ENCODE measurements at regions not wholly inside any gene's neighbourhood (a gene's known extent, or its start where the extent isn't known, plus 50 kb on each side); places are given as distances from the start of the nearest gene placed in this dataset.

GRCh38 chr5:54721951-54722654 lies 204.5 kb downstream of the SNX18 start:
- no peak for DNase-seq (ENCODE audit: low read depth in 2 of 3, low spot score in 2 of 3)

GRCh38 chr5:54721116-54721515 lies 203.6 kb downstream of the SNX18 start:
- DNase-seq (ENCODE audit: low read depth in 2 of 3, low spot score in 2 of 3), result no peak

DNA sequence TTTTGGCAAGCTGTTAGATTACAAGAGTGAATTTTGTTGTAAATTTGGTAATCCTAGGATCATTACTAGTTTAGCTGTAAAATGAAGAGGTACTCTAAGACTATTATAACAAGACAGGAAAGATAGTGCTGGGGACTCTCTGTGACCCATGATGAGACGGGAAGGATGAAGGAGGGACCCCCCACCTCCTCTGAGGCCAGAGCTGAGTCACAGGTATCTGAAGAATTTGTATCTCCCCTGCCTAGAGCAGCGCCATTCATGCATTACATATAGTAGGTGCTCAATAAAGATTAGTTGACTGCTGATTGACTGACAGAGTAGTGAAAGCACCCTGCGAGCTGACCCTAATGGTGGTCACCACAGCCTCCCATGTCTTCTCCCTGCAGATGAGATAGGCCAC lies 202.8 kb downstream of the SNX18 start:
- no peak for DNase-seq (ENCODE audit: low read depth in 2 of 3, low spot score in 2 of 3)

- DNase-seq (ENCODE audit: low read depth in 2 of 3, low spot score in 2 of 3), result no peak
These were observed 202.1 kb downstream of the SNX18 start for GRCh38 chr5:54719384-54720283.

DNA sequence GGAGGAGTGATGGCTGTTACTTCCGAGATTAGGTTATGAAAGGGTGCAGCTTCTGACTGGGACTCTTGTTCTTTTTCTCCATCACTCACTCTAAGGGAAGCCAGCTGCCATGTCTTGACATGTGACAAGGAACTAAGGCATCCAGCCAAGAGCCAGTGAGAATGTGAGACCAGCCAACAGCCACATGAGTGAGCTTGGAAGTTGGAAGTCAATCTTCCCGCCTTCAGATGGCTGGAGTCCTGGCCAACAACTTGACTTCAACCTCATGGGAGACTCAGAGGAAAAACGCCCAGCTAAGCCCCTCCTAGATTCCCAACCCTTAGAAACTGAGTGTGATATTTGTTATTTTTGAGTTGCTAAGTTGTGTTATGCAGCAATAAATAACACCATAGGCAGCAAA lies 201.1 kb downstream of the SNX18 start:
- DNase-seq (ENCODE audit: low read depth in 2 of 3, low spot score in 2 of 3), result no peak

DNA sequence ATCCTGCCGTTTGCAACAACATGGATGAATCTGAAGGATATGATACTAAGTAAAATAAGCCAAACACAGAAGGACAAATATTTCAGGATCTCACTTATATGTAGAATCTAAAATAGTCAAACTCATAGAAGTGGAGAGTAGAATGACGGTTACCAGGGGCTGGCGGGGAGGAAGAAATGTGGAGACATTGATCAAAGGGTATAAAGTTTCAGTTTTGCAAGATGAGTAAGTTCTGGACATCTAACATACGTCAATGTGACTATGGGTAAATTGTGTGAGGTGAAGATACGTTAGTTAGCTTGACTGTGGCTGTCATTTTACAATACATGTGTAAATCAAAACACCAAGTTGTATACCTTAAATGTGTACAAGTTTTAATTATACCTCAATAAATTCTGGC lies 200.3 kb downstream of the SNX18 start:
- no peak for DNase-seq (ENCODE audit: low read depth in 2 of 3, low spot score in 2 of 3)

DNA sequence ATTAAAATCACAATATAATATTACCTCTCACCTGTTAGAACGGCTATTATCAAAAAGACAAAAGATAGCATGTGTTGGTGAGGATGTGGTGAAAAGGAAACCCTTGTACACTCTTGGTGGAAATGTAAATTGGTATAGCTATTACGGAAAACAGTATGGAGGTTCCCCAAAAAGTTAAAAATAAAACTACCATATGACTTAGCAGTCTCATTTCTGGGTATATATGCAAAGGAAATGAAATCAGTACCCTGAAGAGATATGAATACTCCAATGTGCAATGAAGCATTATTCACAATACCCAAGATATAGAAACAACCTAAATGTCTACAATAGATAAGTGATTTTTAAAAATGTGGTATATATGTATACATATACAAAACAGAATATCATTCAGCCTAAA lies 199.9 kb downstream of the SNX18 start:
- DNase-seq (ENCODE audit: low read depth in 2 of 3, low spot score in 2 of 3), result no peak

DNA sequence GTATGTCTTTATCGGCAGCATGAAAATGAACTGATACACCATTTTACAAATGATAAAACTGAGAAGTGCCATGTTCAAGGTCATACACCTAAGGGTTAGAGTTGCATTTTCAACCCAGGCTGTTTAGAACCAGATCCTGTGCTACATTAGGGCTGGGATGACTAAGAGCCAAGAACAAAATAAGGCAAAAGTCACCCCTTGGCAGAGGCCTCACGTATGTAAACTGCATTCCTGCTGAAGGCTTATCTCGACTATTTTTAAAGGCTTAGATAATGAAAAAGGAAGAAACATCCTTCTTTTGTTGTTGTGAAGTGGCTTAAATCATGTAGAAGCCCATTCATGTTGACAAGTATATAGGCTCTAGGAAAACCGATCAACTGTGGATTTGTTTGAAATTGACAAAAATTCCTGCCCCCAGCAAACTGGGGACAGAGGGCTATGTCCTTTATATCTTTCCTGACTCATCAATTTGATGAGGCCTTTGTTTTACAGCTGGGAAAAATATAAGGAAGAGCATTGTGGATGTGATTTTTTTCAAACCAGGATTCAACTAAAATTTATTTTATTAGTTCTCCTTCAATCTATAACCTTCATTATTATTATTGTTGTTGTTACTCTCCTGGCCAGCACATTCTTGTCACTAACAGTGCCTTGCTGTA lies 196.5 kb downstream of the SNX18 start:
- no peak for DNase-seq (ENCODE audit: low read depth in 2 of 3, low spot score in 2 of 3)

DNA sequence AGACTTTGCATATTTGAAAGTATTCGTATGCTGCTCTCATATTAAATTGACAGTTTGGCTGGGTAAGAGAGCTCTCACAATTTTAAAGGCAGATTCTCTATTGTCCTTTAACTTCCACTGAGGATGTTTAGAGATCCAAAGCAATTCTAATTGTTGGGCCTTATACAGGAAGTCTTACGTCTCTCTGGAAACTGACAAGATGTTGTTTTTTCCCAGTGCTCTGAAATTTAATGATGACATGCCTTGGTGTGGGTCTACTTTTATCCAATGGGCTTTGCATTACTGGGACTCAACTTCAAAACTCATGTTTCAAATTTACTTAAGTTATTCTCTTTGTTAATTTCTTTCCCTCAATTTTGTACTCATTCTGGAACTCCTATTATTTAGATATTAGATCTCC lies 191.5 kb downstream of the SNX18 start:
- DNase-seq (ENCODE audit: low read depth in 2 of 3, low spot score in 2 of 3), result no peak

GRCh38 chr5:54707841-54708240 lies 190.3 kb downstream of the SNX18 start:
- DNase-seq (ENCODE audit: low read depth in 2 of 3, low spot score in 2 of 3), result no peak

DNA sequence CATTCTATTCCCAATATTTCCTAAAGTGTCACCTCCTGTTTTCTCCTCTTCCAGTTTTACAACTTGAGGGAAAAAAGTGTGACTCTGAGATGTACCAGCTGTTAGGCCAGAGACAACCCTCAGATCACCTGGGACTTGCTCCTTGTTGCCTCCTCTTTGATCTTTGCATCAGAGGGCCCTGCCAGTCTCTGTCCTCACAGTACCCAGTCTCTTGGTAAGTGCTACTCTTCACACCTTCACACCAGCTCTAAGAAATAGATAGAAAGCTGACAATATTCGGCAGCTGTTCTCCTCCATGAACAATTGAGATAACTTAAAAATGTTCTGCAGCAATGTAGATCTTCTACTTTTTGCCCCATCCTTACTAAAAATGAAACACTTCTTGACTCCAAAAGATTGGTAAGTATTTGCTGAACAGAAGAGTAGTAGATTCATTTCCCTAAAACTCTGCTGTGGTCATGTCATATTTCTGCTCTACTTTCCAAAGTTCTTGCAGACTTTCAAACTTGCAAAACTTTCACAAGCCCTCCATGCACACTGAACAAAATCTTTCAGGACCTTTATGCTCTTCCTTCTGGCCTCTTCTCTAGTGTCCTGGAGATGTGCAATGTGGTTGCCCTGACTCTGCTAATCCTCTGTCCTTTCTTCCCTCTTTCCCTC lies 188.6 kb downstream of the SNX18 start:
- DNase-seq (ENCODE audit: low read depth in 2 of 3, low spot score in 2 of 3), result no peak

- DNase-seq (ENCODE audit: low read depth in 2 of 3, low spot score in 2 of 3), result no peak
These were observed 187.3 kb downstream of the SNX18 start for GRCh38 chr5:54704825-54705224.

- DNase-seq (ENCODE audit: low read depth in 2 of 3, low spot score in 2 of 3), result no peak
These were observed 186.8 kb downstream of the SNX18 start for GRCh38 chr5:54704333-54704732.

GRCh38 chr5:54703565-54704255 lies 186.2 kb downstream of the SNX18 start:
- no peak for DNase-seq (ENCODE audit: low read depth in 2 of 3, low spot score in 2 of 3)

GRCh38 chr5:54703133-54703532 lies 185.6 kb downstream of the SNX18 start:
- DNase-seq (ENCODE audit: low read depth in 2 of 3, low spot score in 2 of 3), result no peak

DNA sequence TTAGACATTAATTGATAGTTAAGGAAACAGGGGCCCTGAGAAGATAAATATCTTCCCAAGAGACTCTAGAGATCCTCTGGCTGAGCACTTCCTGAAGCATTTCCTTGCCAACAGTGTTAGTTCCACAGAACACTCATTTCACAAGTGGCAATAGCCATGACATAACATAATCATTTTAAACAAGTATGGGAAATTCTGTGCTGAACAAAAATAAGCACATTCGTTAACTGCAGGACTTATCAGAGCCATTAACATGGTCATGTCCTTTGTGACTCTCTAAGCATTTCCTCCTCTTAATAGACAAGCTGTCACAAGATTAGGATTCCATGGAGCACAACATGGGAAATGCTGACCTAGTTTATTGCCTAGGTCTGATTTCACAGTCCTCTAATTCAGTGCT lies 184.9 kb downstream of the SNX18 start:
- no peak for DNase-seq (ENCODE audit: low read depth in 2 of 3, low spot score in 2 of 3)

GRCh38 chr5:54700986-54701578 lies 183.5 kb downstream of the SNX18 start:
- no peak for DNase-seq (ENCODE audit: low read depth in 2 of 3, low spot score in 2 of 3)

DNA sequence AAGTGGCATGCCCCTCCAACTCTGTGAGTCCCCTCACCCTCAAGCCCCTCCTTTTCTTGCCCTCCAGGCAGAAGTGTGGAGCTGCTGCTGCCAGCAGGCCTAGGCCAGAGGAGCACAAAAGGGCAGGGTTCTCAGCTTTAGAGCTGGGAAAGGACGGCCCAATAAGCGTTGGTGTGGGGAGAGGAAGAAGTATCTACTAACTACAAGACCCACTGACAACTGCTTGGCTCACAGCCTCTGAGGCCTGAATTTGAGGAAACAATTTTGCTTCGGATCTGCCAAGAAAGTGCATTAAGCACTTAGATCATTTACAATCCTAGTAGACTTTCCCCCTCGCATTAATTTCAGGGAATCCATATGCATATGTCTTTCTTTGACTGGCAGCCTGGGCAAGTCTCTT lies 179.4 kb downstream of the SNX18 start:
- DNase-seq (ENCODE audit: low read depth in 2 of 3, low spot score in 2 of 3), result no peak

GRCh38 chr5:54696346-54696745 lies 178.8 kb downstream of the SNX18 start:
- DNase-seq (ENCODE audit: low read depth in 2 of 3, low spot score in 2 of 3), result no peak

Measured in hematopoietic multipotent progenitor cell (in vitro differentiated cells).